ENCODE measurements at regions not wholly inside any gene's neighbourhood (a gene's known extent, or its start where the extent isn't known, plus 50 kb on each side); places are given as distances from the start of the nearest gene placed in this dataset.

- TF ChIP-seq EZH2 (IDR thresholded peaks at IDR 0.05; ENCODE audit: borderline replicate concordance, low read length) = no peak
- TF ChIP-seq CTCF (IDR thresholded peaks at IDR 0.05; ENCODE audit: low read length) = no peak
- Histone ChIP-seq H3K79me2 (ENCODE audit: insufficient read depth, low read length) (no peaks in the 10 kb centered on the region), H3F3A (ENCODE audit: insufficient read depth, low read length) (no peaks in the 10 kb centered on the region), H3K4me1 (ENCODE audit: insufficient read depth, low read length, severe bottlenecking) (no peaks in the 10 kb centered on the region), H3K9me2 (ENCODE audit: low read depth, low read length) (no peaks in the 10 kb centered on the region), H3K9me3 (ENCODE audit: low read length) (no peaks in the 10 kb centered on the region), H4K20me1 (ENCODE audit: insufficient read depth, low read length) (no peaks in the 10 kb centered on the region), H3K4me3 (ENCODE audit: low read depth, low read length, poor library complexity, severe bottlenecking) (no peak overlapping the region), H3K27ac (ENCODE audit: low read depth, low read length, poor library complexity, severe bottlenecking) (no peak overlapping the region), H3K4me2 (ENCODE audit: low read length) (no peak overlapping the region), H3K27me3 (ENCODE audit: insufficient read depth, low read length) (no peaks in the 10 kb centered on the region), H3K9ac (ENCODE audit: low read length) (no peak overlapping the region), H2AFZ (ENCODE audit: low read length) (no peak overlapping the region), H3K36me3 (ENCODE audit: insufficient read depth, low read length) (no peaks in the 10 kb centered on the region)
Measured at GRCh38 chr7:108869070-108869469, 299.4 kb downstream of the DNAJB9 start.

- no peak overlapping the region for H3K9ac ChIP-seq (ENCODE audit: low read length)
- peak; percentile 87 for TF ChIP-seq CTCF (IDR thresholded peaks at IDR 0.05; ENCODE audit: low read length)
- TF ChIP-seq EZH2 (IDR thresholded peaks at IDR 0.05; ENCODE audit: borderline replicate concordance, low read length) = no peak
- H3K27ac ChIP-seq (ENCODE audit: low read depth, low read length, poor library complexity, severe bottlenecking) = no peak overlapping the region
- H3K79me2 ChIP-seq (ENCODE audit: insufficient read depth, low read length) = no peaks in the 10 kb centered on the region
- H3K4me1 ChIP-seq (ENCODE audit: insufficient read depth, low read length, severe bottlenecking) = no peaks in the 10 kb centered on the region
- no peaks in the 10 kb centered on the region for H3K9me2 ChIP-seq (ENCODE audit: low read depth, low read length)
- H3K36me3 ChIP-seq (ENCODE audit: insufficient read depth, low read length) = no peaks in the 10 kb centered on the region
- H3K27me3 ChIP-seq (ENCODE audit: insufficient read depth, low read length) = no peaks in the 10 kb centered on the region
- no peak overlapping the region for H3K4me3 ChIP-seq (ENCODE audit: low read depth, low read length, poor library complexity, severe bottlenecking)
- no peaks in the 10 kb centered on the region for H3K9me3 ChIP-seq (ENCODE audit: low read length)
- no peaks in the 10 kb centered on the region for H4K20me1 ChIP-seq (ENCODE audit: insufficient read depth, low read length)
- no peak overlapping the region for H3K4me2 ChIP-seq (ENCODE audit: low read length)
- H3F3A ChIP-seq (ENCODE audit: insufficient read depth, low read length) = no peaks in the 10 kb centered on the region
- H2AFZ ChIP-seq (ENCODE audit: low read length) = no peak overlapping the region
Measured at GRCh38 chr7:108875139-108875538, 305.5 kb downstream of the DNAJB9 start.

- no peak for TF ChIP-seq EZH2 (IDR thresholded peaks at IDR 0.05; ENCODE audit: borderline replicate concordance, low read length)
- no peak for TF ChIP-seq CTCF (IDR thresholded peaks at IDR 0.05; ENCODE audit: low read length)
- Histone ChIP-seq H3K9ac (ENCODE audit: low read length) (no peak overlapping the region), H3K4me2 (ENCODE audit: low read length) (no peak overlapping the region), H3K27ac (ENCODE audit: low read depth, low read length, poor library complexity, severe bottlenecking) (no peak overlapping the region), H2AFZ (ENCODE audit: low read length) (no peak overlapping the region), H3K79me2 (ENCODE audit: insufficient read depth, low read length) (no peaks in the 10 kb centered on the region), H3F3A (ENCODE audit: insufficient read depth, low read length) (no peaks in the 10 kb centered on the region), H3K27me3 (ENCODE audit: insufficient read depth, low read length) (no peaks in the 10 kb centered on the region), H3K4me3 (ENCODE audit: low read depth, low read length, poor library complexity, severe bottlenecking) (no peak overlapping the region), H4K20me1 (ENCODE audit: insufficient read depth, low read length) (no peaks in the 10 kb centered on the region), H3K4me1 (ENCODE audit: insufficient read depth, low read length, severe bottlenecking) (no peaks in the 10 kb centered on the region), H3K9me3 (ENCODE audit: low read length) (no peaks in the 10 kb centered on the region), H3K9me2 (ENCODE audit: low read depth, low read length) (no peaks in the 10 kb centered on the region), H3K36me3 (ENCODE audit: insufficient read depth, low read length) (no peaks in the 10 kb centered on the region)
Measured at GRCh38 chr7:108890862-108891261, 321.2 kb downstream of the DNAJB9 start.
